Adrenal gland (tissue), 9 donors: ENCODE measurements at regions not wholly inside any gene's neighbourhood (a gene's known extent, or its start where the extent isn't known, plus 50 kb on each side); places are given as distances from the start of the nearest gene placed in this dataset.
A peak's percentile ranks its signal among the peaks of the same experiment; 100 is the strongest.

Source experiments
- DNase-seq, 7 donors: peaks; one replicate each; pipeline ENCODE4 v3.0.0-alpha.2; 2019 to 2020
- H3K27ac ChIP-seq, 5 donors: fragments of 200-600 bp; sonication (generic) in 4 of 5; 1 replicate in 3 of 5; 2 replicates in 2 of 5; pipeline versions ENCODE4 v1.5.1 to v1.8.0; 2016 to 2020; ENCODE audit warnings: mild to moderate bottlenecking in 1 of 5
- H3K27me3 ChIP-seq: fragments of 200-600 bp; 2 replicates; pipeline ENCODE4 v1.8.0; 2021
- H3K36me3 ChIP-seq, 2 donors: fragments of 200-600 bp; replicated peaks in 1 of 2; 1 replicate in 1 of 2; 2 replicates in 1 of 2; pipeline versions ENCODE4 v1.5.1 to v1.8.0; 2018 to 2022
- H3K4me1 ChIP-seq, 2 donors: fragments of 200-600 bp; replicated peaks in 1 of 2; 1 replicate in 1 of 2; 2 replicates in 1 of 2; pipeline versions ENCODE4 v1.5.1 to v1.8.0; 2018 to 2021
- H3K4me3 ChIP-seq, 4 donors: fragments of 200-600 bp; sonication (generic) in 3 of 4; one replicate each; pipeline ENCODE4 v1.5.1; 2016 to 2018
- H3K9me3 ChIP-seq, 3 donors: fragments of 200-600 bp; sonication (generic) in 1 of 3; replicated peaks in 1 of 3; 1 replicate in 2 of 3; 2 replicates in 1 of 3; pipeline versions ENCODE4 v1.5.1 to v1.8.0; 2016 to 2021
- CTCF ChIP-seq, 6 experiments: fragments of 450-650 bp in 4 of 6; fragments of 200-600 bp in 2 of 6; sonication (generic) in 1 of 6; IDR thresholded peaks; 1 replicate in 5 of 6; 2 replicates in 1 of 6; pipeline versions ENCODE4 v1.5.1 to v1.8.0; 2016 to 2021; ENCODE audit warnings: antibody characterized with exemption in 6 of 6, mild to moderate bottlenecking in 2 of 6, moderate library complexity in 1 of 6
- POLR2A ChIP-seq, 2 donors: fragments of 450-650 bp; IDR thresholded peaks; one replicate each; pipeline ENCODE4 v1.6.1; 2017; ENCODE audit warnings: antibody characterized with exemption in 2 of 2, mild to moderate bottlenecking in 2 of 2, moderate library complexity in 1 of 2
- WGBS, 4 donors: extraction: QIAGEN DNeasy Blood & Tissue Kit in 2 of 4; methylation state at CpG; one replicate each; pipeline versions ENCODE4 v1.1.5 to v1.1.7; 2013 to 2017; 5-methylcytosine and 5-hydroxymethylcytosine counted together
- intact Hi-C, 2 donors: fragments of 100-400 bp; cut with DNase I; formaldehyde crosslinking; loops; one replicate each; pipeline versions ENCODE4 v1.14.1 to v1.15.0; 2022 to 2023
- donor health status: healthy with polysubstance abuse.
- donor health status: Bipolar disorder and iron deficiency.
- donor health status: DM: yes; HTN: yes; CAD: no.
- donor health status: DM: no; HTN: no; CAD: no.
- donor health status: DM: no; HTN: no; CAD: no.

GRCh38 chr2:239667431-239667985 is 266.7 kb upstream of the HDAC4 start:
- H3K36me3 ChIP-seq: no peaks in the 10 kb centered on the region
- peaks cover 7% of the 10 kb centered on the region for H3K27me3 ChIP-seq
- H3K27ac ChIP-seq: no peak overlapping the region
- WGBS, 4 donors: 79 to 89% (median 83%) methylated on average over 9 to 10 of the region's 10 CpGs
- H3K4me1 ChIP-seq: no peaks in the 10 kb centered on the region
- intact Hi-C loops: no loop called here
- TF ChIP-seq CTCF (IDR thresholded peaks at IDR 0.05): no peak
- TF ChIP-seq POLR2A (IDR thresholded peaks at IDR 0.05): no peak
- H3K4me3 ChIP-seq: no peak overlapping the region
- DNase-seq: peak in 1 of 7 donors; percentile 3
- no peaks in the 10 kb centered on the region for H3K9me3 ChIP-seq

GRCh38 chr2:239666855-239667376 is 266.1 kb upstream of the HDAC4 start:
- H3K9me3 ChIP-seq: no peaks in the 10 kb centered on the region
- H3K4me1 ChIP-seq: no peaks in the 10 kb centered on the region
- peaks cover 13% of the 10 kb centered on the region for H3K27me3 ChIP-seq
- no peaks in the 10 kb centered on the region for H3K36me3 ChIP-seq
- TF ChIP-seq CTCF (IDR thresholded peaks at IDR 0.05) (no peak), POLR2A (IDR thresholded peaks at IDR 0.05) (no peak)
- 70 to 75% (median 74%) methylated on average over 11 of the region's 11 CpGs for WGBS, 4 donors
- H3K4me3 ChIP-seq: no peak overlapping the region
- DNase-seq: peak in 1 of 7 donors; percentile 41
- no peak overlapping the region for H3K27ac ChIP-seq
- intact Hi-C loops: no loop called here

GRCh38 chr2:239666053-239666854 is 265.4 kb upstream of the HDAC4 start:
- Histone ChIP-seq H3K36me3 (no peaks in the 10 kb centered on the region), H3K27me3 (peaks cover 20% of the 10 kb centered on the region), H3K4me1 (no peaks in the 10 kb centered on the region), H3K4me3 (no peak overlapping the region), H3K9me3 (no peaks in the 10 kb centered on the region), H3K27ac (no peak overlapping the region)
- DNase-seq: peak in 1 of 7 donors; percentile 35
- intact Hi-C loops: no loop called here
- 88 to 95% (median 91%) methylated on average over 16 to 18 of the region's 18 CpGs for WGBS, 4 donors
- TF ChIP-seq CTCF (IDR thresholded peaks at IDR 0.05) (no peak), POLR2A (IDR thresholded peaks at IDR 0.05) (no peak)

- H3K27ac ChIP-seq: no peak overlapping the region
- H3K27me3 ChIP-seq: peaks cover 26% of the 10 kb centered on the region
- H3K9me3 ChIP-seq: no peaks in the 10 kb centered on the region
- H3K4me1 ChIP-seq: no peaks in the 10 kb centered on the region
- intact Hi-C loops: no loop called here
- no peaks in the 10 kb centered on the region for H3K36me3 ChIP-seq
- peak in 1 of 7 donors; percentile 30 for DNase-seq
- H3K4me3 ChIP-seq: no peak overlapping the region
- TF ChIP-seq POLR2A (IDR thresholded peaks at IDR 0.05) (no peak), CTCF (IDR thresholded peaks at IDR 0.05) (no peak)
- 88 to 98% (median 95%) methylated on average over 4 to 5 of the region's 5 CpGs for WGBS, 4 donors
These were observed 263.5 kb upstream of the HDAC4 start for GRCh38 chr2:239664216-239664810.
